ENCODE measurements at regions not wholly inside any gene's neighbourhood (a gene's known extent, or its start where the extent isn't known, plus 50 kb on each side); places are given as distances from the start of the nearest gene placed in this dataset.

GRCh38 chr12:125643055-125643454 is 577.8 kb downstream of the AACS start:
- TF ChIP-seq GATA2 (IDR thresholded peaks at IDR 0.05; ENCODE audit: low read depth, low read length) (no peak), GATA3 (IDR thresholded peaks at IDR 0.05; ENCODE audit: low read depth, low read length) (no peak)

Data from SH-SY5Y (cell line).